Epithelial cell of esophagus (primary cell): ENCODE measurements at regions not wholly inside any gene's neighbourhood (a gene's known extent, or its start where the extent isn't known, plus 50 kb on each side); places are given as distances from the start of the nearest gene placed in this dataset.

Experiments used
- DNase-seq: peaks from one replicate; pipeline ENCODE4 v3.0.0; 2010; ENCODE audit warnings: low read depth
- H3K4me3 ChIP-seq: 2 replicates; pipeline ENCODE4 v1.5.1; 2011; ENCODE audit warnings: mild to moderate bottlenecking, low read length, control low read depth
- TF ChIP-seq, protein P1 (sequence below): IDR thresholded peaks from 2 replicates; pipeline ENCODE4 v1.5.1; 2011; ENCODE audit warnings: low read depth, mild to moderate bottlenecking, low read length, control low read depth, inconsistent platforms; ENCODE audit not compliant: insufficient read depth; ENCODE audit errors: missing control alignments

GRCh38 chr7:17421941-17422340 lies 123.5 kb downstream of the AHR start:
- DNase-seq: no peak
- TF ChIP-seq, protein P1, sequence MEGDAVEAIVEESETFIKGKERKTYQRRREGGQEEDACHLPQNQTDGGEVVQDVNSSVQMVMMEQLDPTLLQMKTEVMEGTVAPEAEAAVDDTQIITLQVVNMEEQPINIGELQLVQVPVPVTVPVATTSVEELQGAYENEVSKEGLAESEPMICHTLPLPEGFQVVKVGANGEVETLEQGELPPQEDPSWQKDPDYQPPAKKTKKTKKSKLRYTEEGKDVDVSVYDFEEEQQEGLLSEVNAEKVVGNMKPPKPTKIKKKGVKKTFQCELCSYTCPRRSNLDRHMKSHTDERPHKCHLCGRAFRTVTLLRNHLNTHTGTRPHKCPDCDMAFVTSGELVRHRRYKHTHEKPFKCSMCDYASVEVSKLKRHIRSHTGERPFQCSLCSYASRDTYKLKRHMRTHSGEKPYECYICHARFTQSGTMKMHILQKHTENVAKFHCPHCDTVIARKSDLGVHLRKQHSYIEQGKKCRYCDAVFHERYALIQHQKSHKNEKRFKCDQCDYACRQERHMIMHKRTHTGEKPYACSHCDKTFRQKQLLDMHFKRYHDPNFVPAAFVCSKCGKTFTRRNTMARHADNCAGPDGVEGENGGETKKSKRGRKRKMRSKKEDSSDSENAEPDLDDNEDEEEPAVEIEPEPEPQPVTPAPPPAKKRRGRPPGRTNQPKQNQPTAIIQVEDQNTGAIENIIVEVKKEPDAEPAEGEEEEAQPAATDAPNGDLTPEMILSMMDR: no peak

GRCh38 chr7:17422966-17423365 lies 124.5 kb downstream of the AHR start:
- H3K4me3 ChIP-seq: no peak overlapping the region
- no peak for DNase-seq
- TF ChIP-seq, protein P1: no peak

More at GRCh38 chr7:17421941-17422340, 123.5 kb downstream of the AHR start:
- no peak overlapping the region for H3K4me3 ChIP-seq

GRCh38 chr7:17427924-17428323 lies 129.5 kb downstream of the AHR start:
- no peak overlapping the region for H3K4me3 ChIP-seq
- TF ChIP-seq, protein P1: no peak
- DNase-seq: no peak

- DNase-seq: no peak
- H3K4me3 ChIP-seq: no peak overlapping the region
- TF ChIP-seq, protein P1: no peak
These were observed 131.1 kb downstream of the AHR start for GRCh38 chr7:17429579-17429978.

GRCh38 chr7:17432793-17433192 lies 134.3 kb downstream of the AHR start:
- TF ChIP-seq, protein P1: no peak
- no peak for DNase-seq
- no peak overlapping the region for H3K4me3 ChIP-seq

DNA sequence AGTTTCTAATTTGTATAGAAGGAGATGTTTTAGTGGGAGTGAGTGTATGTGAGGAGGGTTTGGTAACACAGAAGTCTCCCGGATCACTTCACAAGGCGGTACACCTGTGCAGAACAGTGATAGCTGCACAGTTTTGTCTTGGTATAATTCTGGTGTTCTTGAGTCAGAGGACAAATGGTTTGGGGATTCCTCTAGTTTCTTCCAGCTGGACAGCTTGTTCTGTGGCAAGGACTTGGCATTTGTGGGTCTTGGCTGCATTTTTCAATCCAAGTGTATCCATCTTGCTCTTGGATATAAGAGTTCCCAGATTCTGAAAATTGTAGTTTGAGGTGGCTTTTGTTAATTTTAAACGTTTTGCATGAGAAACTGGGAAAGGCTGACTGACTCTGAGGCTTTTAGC lies 135.7 kb downstream of the AHR start:
- TF ChIP-seq, protein P1: no peak
- H3K4me3 ChIP-seq: no peak overlapping the region
- DNase-seq: no peak

GRCh38 chr7:17434841-17435692 lies 136.6 kb downstream of the AHR start:
- TF ChIP-seq, protein P1: no peak
- no peak overlapping the region for H3K4me3 ChIP-seq
- DNase-seq: peak; percentile 43
